ENCODE measurements at regions not wholly inside any gene's neighbourhood (a gene's known extent, or its start where the extent isn't known, plus 50 kb on each side); places are given as distances from the start of the nearest gene placed in this dataset.

DNA sequence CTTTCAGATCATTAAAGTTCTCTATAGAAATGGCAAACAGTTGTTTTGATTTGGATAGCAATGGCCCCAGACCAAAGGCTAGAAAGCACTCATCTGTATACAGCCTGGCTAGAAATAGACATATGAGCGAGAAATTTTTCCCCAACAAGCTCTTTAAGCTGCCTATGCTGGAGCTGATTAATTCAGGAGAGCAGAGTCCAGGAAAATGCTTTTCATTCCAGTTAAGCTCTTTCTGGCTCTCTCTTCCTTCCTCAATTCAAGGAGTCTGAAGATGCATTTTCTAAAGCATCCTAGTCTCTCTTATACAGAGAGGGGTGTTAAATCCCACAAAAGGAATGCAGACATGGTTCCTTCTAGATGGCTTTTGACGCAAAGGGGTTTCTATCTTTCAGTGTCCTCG lies 141.7 kb upstream of the RAI2 start:
- 15% methylated on average over 3 of the region's 3 CpGs for whole genome bisulfite sequencing (ENCODE audit: insufficient coverage, insufficient replicate concordance, low lambda C conversion rate, missing lambda C conversion rate)
- FAIRE-seq (no peak), ATAC-seq (no peak), DNase-seq (ENCODE audit: low read depth, low spot score) (no peak)
- Histone ChIP-seq H3K79me2 (ENCODE audit: control insufficient read depth, insufficient read depth, low read length) (no peaks in the 10 kb centered on the region), H3K4me1 (ENCODE audit: control insufficient read depth, insufficient read depth, low read length) (no peaks in the 10 kb centered on the region), H3K4me2 (ENCODE audit: control insufficient read depth, insufficient read depth) (no peak overlapping the region), H4K20me1 (ENCODE audit: control insufficient read depth, insufficient read depth) (no peaks in the 10 kb centered on the region), H3K9me3 (replicated peaks; ENCODE audit: control insufficient read depth, insufficient read depth, low read length) (no peaks in the 10 kb centered on the region), H3K27me3 (replicated peaks in 1 of 2; ENCODE audit: control insufficient read depth in 2 of 2, insufficient read depth in 2 of 2, low read length in 1 of 2) (no peaks in the 10 kb centered on the region; a peak in 1 of 4 replicates), H3K27ac (ENCODE audit: control insufficient read depth, insufficient read depth) (no peak overlapping the region), H3K9ac (ENCODE audit: control insufficient read depth, insufficient read depth, low read length) (no peak overlapping the region), H3K4me3 (no peak overlapping the region), H3K36me3 (ENCODE audit: control insufficient read depth in 2 of 2, insufficient read depth in 2 of 2, low read length in 1 of 2) (no peaks in the 10 kb centered on the region), H2AFZ (ENCODE audit: control insufficient read depth, low read depth, low read length) (no peak overlapping the region)
- BruUV-seq (replicated peaks) = no TSS peak
- ChIA-PET SMC1A (ENCODE audit: uncharacterized antibody, unreplicated experiment) (no interaction called here), RAD21 (ENCODE audit: unreplicated experiment) (no interaction called here), POLR2A (no interaction called here), CTCF (no interaction called here)
- intact Hi-C loops (cut with micrococcal nuclease; ENCODE audit: unreplicated experiment) (no loop called here), in situ Hi-C loops (cut with MboI) (no loop called here)
- TF ChIP-seq SP1 (IDR thresholded peaks at IDR 0.05; ENCODE audit: low read depth, low read length) (no peak), ATF3 (IDR thresholded peaks at IDR 0.05; ENCODE audit: borderline replicate concordance, extremely low read depth, low read depth, low read length) (no peak), CREM (IDR thresholded peaks at IDR 0.05; ENCODE audit: low read depth) (no peak), SMARCA5 (IDR thresholded peaks at IDR 0.05) (no peak), RAD21 (IDR thresholded peaks at IDR 0.05; ENCODE audit: insufficient read depth, low read depth, low read length) (no peak), SUZ12 (IDR thresholded peaks at IDR 0.05; ENCODE audit: unreplicated experiment) (no peak), NFIC (IDR thresholded peaks at IDR 0.05; ENCODE audit: low read depth, low read length) (no peak), GABPA (IDR thresholded peaks at IDR 0.05; ENCODE audit: low read depth) (no peak), TBL1XR1 (IDR thresholded peaks at IDR 0.05; ENCODE audit: low read depth, low read length) (no peak), SMC3 (IDR thresholded peaks at IDR 0.05; ENCODE audit: borderline replicate concordance, low read length) (no peak), GATAD2B (conservative IDR thresholded peaks at IDR 0.05; ENCODE audit: low read depth) (no peak)
